Heart right ventricle (tissue), 16 donors: ENCODE measurements at regions not wholly inside any gene's neighbourhood (a gene's known extent, or its start where the extent isn't known, plus 50 kb on each side); places are given as distances from the start of the nearest gene placed in this dataset.
"Not testable (repeated sequence)": the region's sequence is repeated elsewhere in the genome, so short reads cannot be mapped to it uniquely, and the experiment has no call there.

Experiments
- ATAC-seq, 8 donors: fragments of 200-7000 bp; cut with Tn5 transposase; one replicate each; pipeline ENCODE4 v1.9.1; 2020; ENCODE audit warnings: mild to moderate bottlenecking in 8 of 8, moderate library complexity in 8 of 8, moderate number of reproducible peaks in 1 of 8
- DNase-seq, 2 donors: peaks; one replicate each; pipeline ENCODE4 v3.0.0-alpha.2; 2020
- H3K27ac ChIP-seq, 10 donors: fragments of 200-600 bp; sonication (generic) in 2 of 10; one replicate each; pipeline versions ENCODE4 v1.5.0 to v1.8.0; 2020 to 2022; ENCODE audit warnings: mild to moderate bottlenecking in 3 of 10
- H3K27me3 ChIP-seq, 7 donors: fragments of 200-600 bp; one replicate each; pipeline ENCODE4 v1.8.0; 2021 to 2022; ENCODE audit warnings: mild to moderate bottlenecking in 2 of 7
- H3K36me3 ChIP-seq, 9 donors: fragments of 200-600 bp; sonication (generic) in 1 of 9; one replicate each; pipeline versions ENCODE4 v1.5.0 to v1.8.0; 2020 to 2022; ENCODE audit warnings: mild to moderate bottlenecking in 2 of 9
- H3K4me1 ChIP-seq, 9 donors: fragments of 200-600 bp; sonication (generic) in 1 of 9; one replicate each; pipeline versions ENCODE4 v1.5.0 to v1.8.0; 2020 to 2022; ENCODE audit warnings: mild to moderate bottlenecking in 4 of 9
- H3K4me3 ChIP-seq, 10 donors: fragments of 200-600 bp; sonication (generic) in 2 of 10; one replicate each; pipeline versions ENCODE4 v1.5.0 to v1.8.0; 2020 to 2022; ENCODE audit warnings: mild to moderate bottlenecking in 7 of 10, moderate library complexity in 2 of 10
- H3K9me3 ChIP-seq, 11 donors: fragments of 200-600 bp in 10 of 11; sonication (generic) in 2 of 11; one replicate each; pipeline versions ENCODE4 v1.5.0 to v1.8.0; 2013 to 2022; ENCODE audit warnings: mild to moderate bottlenecking in 2 of 11, control low read depth in 1 of 11, moderate library complexity in 1 of 11
- CTCF ChIP-seq, 9 donors: fragments of 200-600 bp; sonication (generic) in 2 of 9; IDR thresholded peaks; one replicate each; pipeline versions ENCODE4 v1.5.0 to v1.8.0; 2021 to 2022; ENCODE audit warnings: antibody characterized with exemption in 9 of 9, mild to moderate bottlenecking in 5 of 9, moderate library complexity in 1 of 9
- WGBS, 2 donors: extraction: QIAGEN DNeasy Blood & Tissue Kit; methylation state at CpG; one replicate each; pipeline ENCODE4 v1.1.7; 2013; ENCODE audit warnings: inconsistent platforms in 1 of 2; 5-methylcytosine and 5-hydroxymethylcytosine counted together
- intact Hi-C, 10 donors: fragments of 100-400 bp; cut with DNase I; formaldehyde crosslinking; loops; one replicate each; pipeline versions ENCODE4 v1.11.1 to v1.14.2; 2022
- donor health status: Arrhythmogenic right ventricular cardiomyopathy.
- donor health status: ischemic (EF 13 %, LVEDD 7.1; RV severe dilation, severe dysfunction).
- donor health status: healthy with polysubstance abuse.
- donor health status: DM: no; HTN: yes; CAD: no.
- donor health status: DM: no; HTN: no; CAD: no.
- donor health status: ischemic (EF 25% LVEDD 6.9; RV normal size, moderate dysfunction).
- donor health status: ischemic (EF 25% LVEDD 5.7; RV mildly dilated, moderate dysfunction).
- donor health status: healthy.
- donor health status: DM: yes; HTN: yes; CAD: no.
- donor health status: Ischemic cardiomyopathy.
- donor health status: ischemic (EF 35%, LVEDD 5.7; RV mildly dilated, moderate dysfunction).
- donor health status: nonischemic (EF 11% LVEDD 7.7; RV severe dilation, severe dysfunction).
- donor health status: DM: yes; HTN: yes; CAD: no.
- donor health status: PGD.
- donor health status: ischemic (EF 29% LVEDD 5.4; RV normal size, mild dysfunction).
- donor health status: nonischemic (EF 23%, LVEDD 6.1; RV moderate dilation, normal function).

GRCh38 chr7:152541892-152542291 is 106.1 kb upstream of the KMT2C start:
- TF ChIP-seq CTCF (IDR thresholded peaks at IDR 0.05): no peak
- no peak for DNase-seq
- H3K36me3 ChIP-seq: no peaks in the 10 kb centered on the region
- H3K27me3 ChIP-seq: peaks cover 0 to 4% (median 0%) of the 10 kb centered on the region in 7 donors
- no peak overlapping the region for H3K4me3 ChIP-seq
- WGBS, 2 donors: 93% methylated on average over 5 of the region's 5 CpGs
- intact Hi-C loops: no loop called here
- H3K27ac ChIP-seq: no peak overlapping the region
- no peak for ATAC-seq
- no peaks in the 10 kb centered on the region for H3K9me3 ChIP-seq
- no peaks in the 10 kb centered on the region for H3K4me1 ChIP-seq

- DNase-seq, intact Hi-C loops, H3K27ac ChIP-seq, H3K4me3 ChIP-seq, H3K9me3 ChIP-seq, H3K27me3 ChIP-seq, H3K4me1 ChIP-seq, ATAC-seq, H3K36me3 ChIP-seq: not testable (repeated sequence)
- 96 to 99% methylated on average over 17 of the region's 17 CpGs for WGBS, 2 donors
Observed at GRCh38 chr7:152539190-152539495, 103.3 kb upstream of the KMT2C start.

- H3K36me3 ChIP-seq, H3K27me3 ChIP-seq, H3K27ac ChIP-seq, DNase-seq, ATAC-seq, H3K4me3 ChIP-seq, H3K4me1 ChIP-seq, intact Hi-C loops: not testable (repeated sequence)
- WGBS, 2 donors: 83 to 90% methylated on average over 34 to 46 of the region's 46 CpGs
- peaks cover 0 to 13% (median 0%) of the 10 kb centered on the region in 11 donors for H3K9me3 ChIP-seq
Observed at GRCh38 chr7:152538346-152539189, 102.8 kb upstream of the KMT2C start.

- DNase-seq: no peak
- intact Hi-C loops: no loop called here
Observed at GRCh38 chr7:152537639-152538038, 101.8 kb upstream of the KMT2C start.

GRCh38 chr7:152528612-152529011 is 92.8 kb upstream of the KMT2C start:
- 56 to 59% methylated on average over 6 of the region's 6 CpGs for WGBS, 2 donors
- H3K27me3 ChIP-seq: no peaks in the 10 kb centered on the region
- no peak overlapping the region for H3K4me3 ChIP-seq
- no peaks in the 10 kb centered on the region for H3K4me1 ChIP-seq
- no peak for TF ChIP-seq CTCF (IDR thresholded peaks at IDR 0.05)
- DNase-seq: no peak
- intact Hi-C loops: no loop called here
- peaks cover 0 to 5% (median 0%) of the 10 kb centered on the region in 11 donors for H3K9me3 ChIP-seq
- no peak for ATAC-seq
- no peaks in the 10 kb centered on the region for H3K36me3 ChIP-seq
- H3K27ac ChIP-seq: no peak overlapping the region

More at GRCh38 chr7:152537639-152538038, 101.8 kb upstream of the KMT2C start:
- Histone ChIP-seq H3K9me3 (peaks cover 0 to 17% (median 0%) of the 10 kb centered on the region in 11 donors), H3K4me1 (no peaks in the 10 kb centered on the region), H3K4me3 (no peak overlapping the region), H3K27me3 (no peaks in the 10 kb centered on the region), H3K36me3 (no peaks in the 10 kb centered on the region), H3K27ac (no peak overlapping the region)
- no peak for ATAC-seq
- no peak for TF ChIP-seq CTCF (IDR thresholded peaks at IDR 0.05)
- 61 to 70% methylated on average over 4 of the region's 4 CpGs for WGBS, 2 donors
